Activated CD4-positive, alpha-beta T cell treated with anti-CD3 and anti-CD28 coated beads, Interleukin-2, amount 50 U/mL, for 16 hours (primary cell): ENCODE measurements at regions not wholly inside any gene's neighbourhood (a gene's known extent, or its start where the extent isn't known, plus 50 kb on each side); places are given as distances from the start of the nearest gene placed in this dataset.
A peak's percentile ranks its signal among the peaks of the same experiment; 100 is the strongest.
"Not testable (repeated sequence)": the region's sequence is repeated elsewhere in the genome, so short reads cannot be mapped to it uniquely, and the experiment has no call there.

Source experiments
- DNase-seq: peaks from one replicate; pipeline ENCODE4 v3.0.0-alpha.2; 2020

DNA sequence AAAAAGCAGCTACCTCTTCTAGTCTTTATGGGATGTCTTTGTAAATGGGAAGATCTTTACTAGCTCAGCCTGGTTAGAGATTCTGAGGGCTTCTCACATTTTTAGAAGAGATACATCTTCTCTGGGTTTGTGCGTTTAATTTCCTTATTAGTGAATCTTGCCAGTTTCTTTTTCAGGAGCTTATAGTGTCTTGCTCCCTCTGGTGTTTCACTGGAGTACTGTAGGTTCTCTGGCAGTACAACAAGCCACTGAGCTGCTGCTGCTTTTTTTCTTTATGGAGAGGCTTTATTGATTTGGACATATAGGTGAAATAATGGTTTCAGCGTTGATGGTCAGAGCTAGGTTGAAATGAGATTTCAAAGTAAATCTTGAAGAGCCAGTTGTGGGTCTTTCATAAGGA, 82.9 kb downstream of the LAS1L start:
- DNase-seq = peak; percentile 25

DNA sequence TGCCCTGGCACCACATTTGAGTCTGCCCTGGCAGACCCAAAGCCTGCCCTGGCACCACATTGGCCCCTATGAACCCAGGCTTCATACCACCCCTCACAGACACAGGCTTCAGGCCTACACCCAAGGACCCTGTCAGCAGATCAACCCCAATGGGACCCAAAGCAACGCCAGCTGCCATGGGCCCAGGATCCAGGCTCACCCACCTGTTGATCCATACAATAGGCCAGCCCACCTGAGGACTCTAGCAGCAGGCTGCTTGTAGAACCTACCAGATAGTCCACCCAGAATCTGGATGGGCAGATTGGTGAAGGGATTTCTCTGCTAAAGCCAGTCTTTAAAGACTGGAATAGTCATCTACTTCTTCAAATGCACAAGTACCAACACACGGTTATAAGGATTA, 114.4 kb downstream of the LAS1L start:
- DNase-seq = no peak

DNA sequence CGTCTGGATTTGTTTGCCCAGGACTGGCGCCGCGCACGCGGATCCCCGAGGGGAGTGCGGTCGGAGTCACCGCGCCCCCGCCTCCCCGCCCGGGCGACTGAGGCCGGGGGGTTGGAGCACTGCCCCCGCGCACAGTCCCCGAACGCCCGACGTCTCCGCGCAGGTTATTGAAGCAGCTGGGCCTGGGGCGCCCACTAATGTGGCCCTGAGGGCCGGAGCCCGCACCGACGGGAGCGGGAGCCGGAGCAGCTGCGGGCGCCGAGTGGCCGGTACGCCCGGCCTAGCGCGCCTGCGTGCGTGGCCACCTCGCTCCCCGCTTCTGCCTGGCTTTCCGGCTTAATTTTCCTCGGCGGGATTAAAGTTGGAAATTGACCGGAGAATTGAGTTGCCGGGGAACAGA, 126.9 kb downstream of the LAS1L start:
- DNase-seq = not testable (repeated sequence)

GRCh38 chrX:65407157-65407626, 127.4 kb downstream of the LAS1L start:
- no peak for DNase-seq

GRCh38 chrX:65406532-65406931, 128.1 kb downstream of the LAS1L start:
- DNase-seq = peak; percentile 22

GRCh38 chrX:65392284-65392683, 142.3 kb downstream of the LAS1L start:
- no peak for DNase-seq

GRCh38 chrX:65389120-65389519, 145.5 kb downstream of the LAS1L start:
- DNase-seq = not testable (repeated sequence)
